Brain pericyte (primary cell): ENCODE measurements at regions not wholly inside any gene's neighbourhood (a gene's known extent, or its start where the extent isn't known, plus 50 kb on each side); places are given as distances from the start of the nearest gene placed in this dataset.

Experiments used
- DNase-seq: peaks from one replicate; pipeline ENCODE4 v3.0.0-alpha.2; 2012; ENCODE audit warnings: low read depth, low spot score

- no peak for DNase-seq
Measured at GRCh38 chr12:116651089-116651488, 86.8 kb downstream of the SPRING1 start.

- no peak for DNase-seq
Measured at GRCh38 chr12:116650585-116651087, 87.2 kb downstream of the SPRING1 start.

GRCh38 chr12:116650062-116650461 is 87.8 kb downstream of the SPRING1 start:
- DNase-seq = no peak

- DNase-seq = no peak
Measured at GRCh38 chr12:116647813-116648212, 88.6 kb downstream of the MAP1LC3B2 start.

- no peak for DNase-seq
Measured at GRCh38 chr12:116646901-116647300, 87.7 kb downstream of the MAP1LC3B2 start.

GRCh38 chr12:116644806-116645205 is 85.6 kb downstream of the MAP1LC3B2 start:
- no peak for DNase-seq

- no peak for DNase-seq
Measured at GRCh38 chr12:116642683-116643082, 83.5 kb downstream of the MAP1LC3B2 start.

- DNase-seq = no peak
Measured at GRCh38 chr12:116642106-116642505, 82.9 kb downstream of the MAP1LC3B2 start.

GRCh38 chr12:116640281-116640680 is 81.1 kb downstream of the MAP1LC3B2 start:
- no peak for DNase-seq

GRCh38 chr12:116639765-116640164 is 80.6 kb downstream of the MAP1LC3B2 start:
- no peak for DNase-seq

- no peak for DNase-seq
Measured at GRCh38 chr12:116638376-116638775, 79.2 kb downstream of the MAP1LC3B2 start.

GRCh38 chr12:116637589-116638150 is 78.5 kb downstream of the MAP1LC3B2 start:
- DNase-seq = no peak

GRCh38 chr12:116636608-116637519 is 77.7 kb downstream of the MAP1LC3B2 start:
- no peak for DNase-seq

- no peak for DNase-seq
Measured at GRCh38 chr12:116635487-116635886, 76.3 kb downstream of the MAP1LC3B2 start.

- no peak for DNase-seq
Measured at GRCh38 chr12:116633476-116633875, 74.3 kb downstream of the MAP1LC3B2 start.

- no peak for DNase-seq
Measured at GRCh38 chr12:116631619-116632018, 72.4 kb downstream of the MAP1LC3B2 start.

- DNase-seq = no peak
Measured at GRCh38 chr12:116630762-116631161, 71.6 kb downstream of the MAP1LC3B2 start.

GRCh38 chr12:116629480-116629879 is 70.3 kb downstream of the MAP1LC3B2 start:
- DNase-seq = no peak

- no peak for DNase-seq
Measured at GRCh38 chr12:116628989-116629388, 69.8 kb downstream of the MAP1LC3B2 start.

- no peak for DNase-seq
Measured at GRCh38 chr12:116628450-116628793, 69.2 kb downstream of the MAP1LC3B2 start.
